Keratinocyte (primary cell): ENCODE measurements at regions not wholly inside any gene's neighbourhood (a gene's known extent, or its start where the extent isn't known, plus 50 kb on each side); places are given as distances from the start of the nearest gene placed in this dataset.

Experiments
- EZH2 ChIP-seq: IDR thresholded peaks from one replicate; pipeline ENCODE4 v1.6.1; 2012; ENCODE audit warnings: inconsistent platforms, mild to moderate bottlenecking, low read length, moderate library complexity
- TF ChIP-seq, protein P1 (sequence below), 3 experiments: IDR thresholded peaks in 1 of 3; conservative IDR thresholded peaks in 1 of 3; optimal IDR thresholded peaks in 1 of 3; 2 replicates in 2 of 3; 3 replicates in 1 of 3; pipeline versions ENCODE3 to v1.5.1; 2011; ENCODE audit warnings: low read length in 3 of 3, mild to moderate bottlenecking in 3 of 3, moderate library complexity in 2 of 3, control low read depth in 1 of 3, inconsistent platforms in 1 of 3; ENCODE audit not compliant: insufficient read depth in 2 of 3; ENCODE audit errors: extremely low read depth in 1 of 3

DNA sequence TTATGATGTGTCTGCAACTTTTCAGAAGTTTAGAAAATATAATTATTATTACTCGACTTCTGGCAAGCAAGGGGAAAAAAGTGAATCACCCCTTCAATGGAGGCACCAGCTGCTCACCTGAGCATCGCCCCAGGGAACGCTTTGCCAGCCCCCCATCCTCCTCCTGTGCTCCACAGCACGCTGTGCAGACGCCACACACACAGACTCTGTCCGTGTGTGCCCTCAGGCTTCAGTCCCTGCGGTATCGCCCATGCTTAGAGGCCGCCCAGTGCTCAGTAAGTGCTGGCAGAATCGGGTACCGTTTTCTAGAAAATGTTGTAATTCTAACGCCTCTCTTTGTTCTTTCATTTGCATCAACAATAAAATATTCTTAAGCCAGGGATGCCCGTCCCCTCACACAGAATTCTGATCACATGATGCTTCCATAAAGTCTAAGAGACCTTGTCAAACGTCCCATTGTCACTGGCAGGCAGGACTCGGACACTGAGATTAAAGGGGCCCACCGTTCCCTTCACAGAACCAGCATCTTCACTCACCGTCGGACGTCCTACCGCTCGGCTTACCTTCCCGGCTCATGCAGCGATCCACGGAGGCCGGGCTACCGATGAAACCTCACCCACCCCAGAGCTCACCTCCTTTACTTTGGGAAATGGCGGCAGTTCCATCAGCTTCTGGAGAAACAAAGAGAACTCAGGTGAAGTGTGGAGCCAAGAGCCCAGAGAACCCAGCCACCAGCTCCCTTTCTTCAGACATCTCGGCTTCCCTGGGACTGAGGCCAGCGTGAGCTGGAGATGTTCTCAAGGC lies 105.5 kb downstream of the DLL1 start:
- TF ChIP-seq, protein P1, sequence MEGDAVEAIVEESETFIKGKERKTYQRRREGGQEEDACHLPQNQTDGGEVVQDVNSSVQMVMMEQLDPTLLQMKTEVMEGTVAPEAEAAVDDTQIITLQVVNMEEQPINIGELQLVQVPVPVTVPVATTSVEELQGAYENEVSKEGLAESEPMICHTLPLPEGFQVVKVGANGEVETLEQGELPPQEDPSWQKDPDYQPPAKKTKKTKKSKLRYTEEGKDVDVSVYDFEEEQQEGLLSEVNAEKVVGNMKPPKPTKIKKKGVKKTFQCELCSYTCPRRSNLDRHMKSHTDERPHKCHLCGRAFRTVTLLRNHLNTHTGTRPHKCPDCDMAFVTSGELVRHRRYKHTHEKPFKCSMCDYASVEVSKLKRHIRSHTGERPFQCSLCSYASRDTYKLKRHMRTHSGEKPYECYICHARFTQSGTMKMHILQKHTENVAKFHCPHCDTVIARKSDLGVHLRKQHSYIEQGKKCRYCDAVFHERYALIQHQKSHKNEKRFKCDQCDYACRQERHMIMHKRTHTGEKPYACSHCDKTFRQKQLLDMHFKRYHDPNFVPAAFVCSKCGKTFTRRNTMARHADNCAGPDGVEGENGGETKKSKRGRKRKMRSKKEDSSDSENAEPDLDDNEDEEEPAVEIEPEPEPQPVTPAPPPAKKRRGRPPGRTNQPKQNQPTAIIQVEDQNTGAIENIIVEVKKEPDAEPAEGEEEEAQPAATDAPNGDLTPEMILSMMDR (optimal IDR thresholded peaks at IDR 0.05 in 1 of 3, IDR thresholded peaks at IDR 0.05 in 1 of 3, conservative IDR thresholded peaks at IDR 0.05 in 1 of 3; ENCODE audit: extremely low read depth in 1 of 3, insufficient read depth in 2 of 3, low read length in 3 of 3) = no peak
- TF ChIP-seq EZH2 = no peak
